Neural progenitor cell (in vitro differentiated cells): ENCODE measurements at regions not wholly inside any gene's neighbourhood (a gene's known extent, or its start where the extent isn't known, plus 50 kb on each side); places are given as distances from the start of the nearest gene placed in this dataset.

Source experiments
- DNase-seq: peaks from one replicate; pipeline ENCODE4 v3.0.0-alpha.2; 2016; ENCODE audit warnings: low spot score
- H2AFZ ChIP-seq: fragments of 200-600 bp; sonication (generic); replicated peaks from 2 replicates; pipeline ENCODE4 v1.6.1; 2016; ENCODE audit warnings: antibody characterized with exemption
- H3F3A ChIP-seq: fragments of 200-600 bp; sonication (generic); 2 replicates; pipeline ENCODE4 v1.6.1; 2016; ENCODE audit warnings: antibody characterized with exemption, low read depth
- H3K27ac ChIP-seq: fragments of 200-600 bp; sonication (generic); 2 replicates; pipeline ENCODE4 v1.5.1; 2016; ENCODE audit warnings: mild to moderate bottlenecking
- H3K27me3 ChIP-seq: fragments of 200-600 bp; sonication (generic); 2 replicates; pipeline ENCODE4 v1.6.1; 2016; ENCODE audit warnings: mild to moderate bottlenecking, moderate library complexity
- H3K36me3 ChIP-seq: fragments of 200-600 bp; sonication (generic); 2 replicates; pipeline ENCODE4 v1.5.1; 2016
- H3K4me1 ChIP-seq: fragments of 200-600 bp; sonication (generic); 2 replicates; pipeline ENCODE4 v1.6.1; 2016; ENCODE audit warnings: mixed run types
- H3K4me2 ChIP-seq: fragments of 200-600 bp; sonication (generic); 2 replicates; pipeline ENCODE4 v1.6.1; 2016
- H3K4me3 ChIP-seq: fragments of 200-600 bp; sonication (generic); 2 replicates; pipeline ENCODE4 v1.5.1; 2016
- H3K79me2 ChIP-seq: fragments of 200-600 bp; sonication (generic); 2 replicates; pipeline ENCODE4 v1.6.1; 2016; ENCODE audit warnings: low read depth
- H3K9ac ChIP-seq: fragments of 200-600 bp; sonication (generic); 2 replicates; pipeline ENCODE4 v1.6.1; 2016
- H3K9me3 ChIP-seq: fragments of 200-600 bp; sonication (generic); 2 replicates; pipeline ENCODE4 v1.5.1; 2016; ENCODE audit warnings: low read depth
- H4K20me1 ChIP-seq: fragments of 200-600 bp; sonication (generic); 2 replicates; pipeline ENCODE4 v1.6.1; 2016; ENCODE audit warnings: low read depth
- H3K27ac Mint-ChIP-seq: 3 replicates; pipeline ENCODE4 v1.8.0; 2021; ENCODE audit warnings: mixed read lengths
- H3K27me3 Mint-ChIP-seq: 2 replicates; pipeline ENCODE4 v1.8.0; 2022; ENCODE audit warnings: low read depth, mild to moderate bottlenecking, inconsistent platforms, moderate library complexity, mixed read lengths; ENCODE audit not compliant: insufficient read depth
- H3K36me3 Mint-ChIP-seq: 3 replicates; pipeline ENCODE4 v1.8.0; 2021; ENCODE audit warnings: mixed read lengths
- H3K4me1 Mint-ChIP-seq: 3 replicates; pipeline ENCODE4 v1.8.0; 2021; ENCODE audit warnings: mixed read lengths
- H3K4me3 Mint-ChIP-seq: 3 replicates; pipeline ENCODE4 v1.8.0; 2021; ENCODE audit warnings: mild to moderate bottlenecking, moderate library complexity, mixed read lengths
- H3K9me3 Mint-ChIP-seq: 3 replicates; pipeline ENCODE4 v1.8.0; 2020; ENCODE audit warnings: mixed read lengths
- EZH2 ChIP-seq: fragments of 200-600 bp; sonication (generic); IDR thresholded peaks from 2 replicates; pipeline ENCODE4 v1.6.1; 2017; ENCODE audit warnings: antibody characterized with exemption, mild to moderate bottlenecking, moderate library complexity
- EZH2phosphoT487 ChIP-seq: fragments of 200-600 bp; sonication (generic); IDR thresholded peaks from 2 replicates; pipeline ENCODE4 v1.6.1; 2017; ENCODE audit warnings: antibody characterized with exemption
- TF ChIP-seq, protein P1 (sequence below): fragments of 200-600 bp; sonication (generic); IDR thresholded peaks from 2 replicates; pipeline ENCODE4 v1.5.1; 2017; ENCODE audit warnings: antibody characterized with exemption, mild to moderate bottlenecking

GRCh38 chr7:119196183-119196582 is 971.7 kb downstream of the ANKRD7 start:
- H3K4me3 Mint-ChIP-seq: no peak overlapping the region
- H3K4me2 ChIP-seq: no peak overlapping the region
- H3K27me3 ChIP-seq: no peaks in the 10 kb centered on the region
- TF ChIP-seq, protein P1, sequence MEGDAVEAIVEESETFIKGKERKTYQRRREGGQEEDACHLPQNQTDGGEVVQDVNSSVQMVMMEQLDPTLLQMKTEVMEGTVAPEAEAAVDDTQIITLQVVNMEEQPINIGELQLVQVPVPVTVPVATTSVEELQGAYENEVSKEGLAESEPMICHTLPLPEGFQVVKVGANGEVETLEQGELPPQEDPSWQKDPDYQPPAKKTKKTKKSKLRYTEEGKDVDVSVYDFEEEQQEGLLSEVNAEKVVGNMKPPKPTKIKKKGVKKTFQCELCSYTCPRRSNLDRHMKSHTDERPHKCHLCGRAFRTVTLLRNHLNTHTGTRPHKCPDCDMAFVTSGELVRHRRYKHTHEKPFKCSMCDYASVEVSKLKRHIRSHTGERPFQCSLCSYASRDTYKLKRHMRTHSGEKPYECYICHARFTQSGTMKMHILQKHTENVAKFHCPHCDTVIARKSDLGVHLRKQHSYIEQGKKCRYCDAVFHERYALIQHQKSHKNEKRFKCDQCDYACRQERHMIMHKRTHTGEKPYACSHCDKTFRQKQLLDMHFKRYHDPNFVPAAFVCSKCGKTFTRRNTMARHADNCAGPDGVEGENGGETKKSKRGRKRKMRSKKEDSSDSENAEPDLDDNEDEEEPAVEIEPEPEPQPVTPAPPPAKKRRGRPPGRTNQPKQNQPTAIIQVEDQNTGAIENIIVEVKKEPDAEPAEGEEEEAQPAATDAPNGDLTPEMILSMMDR: no peak
- TF ChIP-seq EZH2 (no peak), EZH2phosphoT487 (no peak)
- no peaks in the 10 kb centered on the region for H3K27me3 Mint-ChIP-seq
- H3K4me3 ChIP-seq: no peak overlapping the region
- no peaks in the 10 kb centered on the region for H3K9me3 ChIP-seq
- no peaks in the 10 kb centered on the region for H3K36me3 Mint-ChIP-seq
- no peaks in the 10 kb centered on the region for H3F3A ChIP-seq
- H3K79me2 ChIP-seq: no peaks in the 10 kb centered on the region
- H3K36me3 ChIP-seq: no peaks in the 10 kb centered on the region
- no peak overlapping the region for H3K27ac ChIP-seq
- no peaks in the 10 kb centered on the region for H3K4me1 Mint-ChIP-seq
- no peaks in the 10 kb centered on the region for H3K9me3 Mint-ChIP-seq
- no peak for DNase-seq
- no peak overlapping the region for H3K27ac Mint-ChIP-seq
- no peaks in the 10 kb centered on the region for H3K4me1 ChIP-seq
- no peaks in the 10 kb centered on the region for H4K20me1 ChIP-seq
- H2AFZ ChIP-seq: no peak overlapping the region
- no peak overlapping the region for H3K9ac ChIP-seq

- no peak overlapping the region for H3K4me3 Mint-ChIP-seq
- Histone ChIP-seq H4K20me1 (no peaks in the 10 kb centered on the region), H3K27me3 (no peaks in the 10 kb centered on the region), H3F3A (no peaks in the 10 kb centered on the region), H2AFZ (peak overlapping the region; percentile 62), H3K36me3 (no peaks in the 10 kb centered on the region), H3K4me1 (no peaks in the 10 kb centered on the region), H3K79me2 (no peaks in the 10 kb centered on the region), H3K9me3 (no peaks in the 10 kb centered on the region), H3K27ac (no peak overlapping the region), H3K9ac (no peak overlapping the region), H3K4me3 (no peak overlapping the region), H3K4me2 (no peak overlapping the region)
- no peak overlapping the region for H3K27ac Mint-ChIP-seq
- no peaks in the 10 kb centered on the region for H3K36me3 Mint-ChIP-seq
- no peaks in the 10 kb centered on the region for H3K27me3 Mint-ChIP-seq
- no peaks in the 10 kb centered on the region for H3K9me3 Mint-ChIP-seq
- TF ChIP-seq EZH2 (no peak), EZH2phosphoT487 (no peak)
- TF ChIP-seq, protein P1: no peak
- DNase-seq: no peak
- no peaks in the 10 kb centered on the region for H3K4me1 Mint-ChIP-seq
Measured at GRCh38 chr7:119197172-119197876, 972.8 kb downstream of the ANKRD7 start.

DNA sequence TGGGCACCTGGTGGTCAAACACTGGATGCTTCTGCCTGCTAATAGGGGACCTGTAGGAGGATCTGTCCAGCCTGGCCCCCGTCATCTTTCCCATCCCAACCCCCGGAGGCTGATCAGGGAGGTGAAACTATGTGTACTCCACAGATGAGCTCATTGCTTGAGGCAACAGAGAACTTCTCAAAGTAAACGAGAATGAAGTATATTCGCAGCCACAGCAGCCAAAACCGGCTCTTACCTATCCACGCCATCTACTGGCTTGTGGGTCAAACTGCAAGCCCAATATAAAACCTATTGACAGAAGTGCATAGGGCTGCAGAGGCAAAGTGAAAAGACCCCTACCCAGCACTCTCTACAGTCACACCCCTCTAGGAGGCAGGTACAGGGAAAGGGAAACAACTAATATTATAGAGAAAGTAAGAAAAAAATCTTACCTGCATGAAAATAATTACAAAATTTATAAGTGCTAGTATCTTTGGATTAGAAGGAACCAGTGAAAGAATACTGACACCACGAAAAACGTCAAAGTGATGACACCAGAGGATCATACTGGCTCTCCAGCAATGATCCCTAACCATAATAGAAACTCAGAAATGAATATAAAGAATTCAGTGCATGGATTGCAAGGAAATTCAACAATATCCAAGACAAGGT is 973.5 kb downstream of the ANKRD7 start:
- Histone ChIP-seq H3K4me1 (no peaks in the 10 kb centered on the region), H2AFZ (peak overlapping the region; percentile 62), H3K9ac (no peak overlapping the region), H4K20me1 (no peaks in the 10 kb centered on the region), H3K79me2 (no peaks in the 10 kb centered on the region), H3K4me3 (no peak overlapping the region), H3K36me3 (no peaks in the 10 kb centered on the region), H3K27ac (no peak overlapping the region), H3K27me3 (no peaks in the 10 kb centered on the region), H3F3A (no peaks in the 10 kb centered on the region), H3K4me2 (no peak overlapping the region), H3K9me3 (no peaks in the 10 kb centered on the region)
- H3K36me3 Mint-ChIP-seq: no peaks in the 10 kb centered on the region
- H3K27ac Mint-ChIP-seq: no peak overlapping the region
- peak; percentile 83 for DNase-seq
- no peaks in the 10 kb centered on the region for H3K27me3 Mint-ChIP-seq
- no peak for TF ChIP-seq EZH2phosphoT487
- TF ChIP-seq, protein P1: peak; percentile 78
- H3K9me3 Mint-ChIP-seq: no peaks in the 10 kb centered on the region
- no peaks in the 10 kb centered on the region for H3K4me1 Mint-ChIP-seq
- H3K4me3 Mint-ChIP-seq: no peak overlapping the region
